ENCODE measurements at regions not wholly inside any gene's neighbourhood (a gene's known extent, or its start where the extent isn't known, plus 50 kb on each side); places are given as distances from the start of the nearest gene placed in this dataset.
"Not testable (repeated sequence)": the region's sequence is repeated elsewhere in the genome, so short reads cannot be mapped to it uniquely, and the experiment has no call there.

GRCh38 chr5:83856881-83857280 lies 136.2 kb upstream of the HAPLN1 start (continued):
- TF ChIP-seq ZNF518B (CRISPR knock-in tag; IDR thresholded peaks at IDR 0.05) (no peak), CEBPG (CRISPR knock-in tag; IDR thresholded peaks at IDR 0.05) (no peak), CEBPG (tag; conservative IDR thresholded peaks at IDR 0.05 in 1 of 2, IDR thresholded peaks at IDR 0.05 in 1 of 2) (no peak), UBTF (IDR thresholded peaks at IDR 0.05; ENCODE audit: borderline replicate concordance in 1 of 2, low read depth in 2 of 2, low read length in 2 of 2) (no peak), ZBTB2 (IDR thresholded peaks at IDR 0.05) (no peak), OTX1 (CRISPR knock-in tag; IDR thresholded peaks at IDR 0.05) (no peak), ZFP91 (CRISPR knock-in tag; IDR thresholded peaks at IDR 0.05) (no peak), TRIM25 (IDR thresholded peaks at IDR 0.05; ENCODE audit: borderline replicate concordance) (no peak), ZNF507 (tag; conservative IDR thresholded peaks at IDR 0.05) (no peak)

GRCh38 chr5:83850412-83850811 lies 129.8 kb upstream of the HAPLN1 start:
- BruUV-seq (replicated peaks); H3K4me1 ChIP-seq (replicated peaks in 1 of 2; ENCODE audit: control insufficient read depth in 2 of 2, insufficient read depth in 2 of 2, low read length in 2 of 2); H2AFZ ChIP-seq (ENCODE audit: low read depth, low read length); H4K20me1 ChIP-seq (replicated peaks; ENCODE audit: control insufficient read depth, insufficient read depth, low read length); H3K79me2 ChIP-seq (ENCODE audit: control insufficient read depth, insufficient read depth, low read length); H3K36me3 ChIP-seq (ENCODE audit: control insufficient read depth, insufficient read depth, low read length); DNase-seq (ENCODE audit: extremely low read depth in 1 of 4, low spot score in 3 of 4); H3K9me3 ChIP-seq (replicated peaks; ENCODE audit: control insufficient read depth, insufficient read depth, low read depth, low read length); POLR2A ChIA-PET; H3K9ac ChIP-seq (ENCODE audit: insufficient read depth in 1 of 2, low read depth in 2 of 2, low read length in 2 of 2); FAIRE-seq; CTCF ChIA-PET (ENCODE audit: low intra/inter-chr PET ratio); H3K4me3 ChIP-seq; H3K9me1 ChIP-seq (ENCODE audit: control insufficient read depth, insufficient read depth, low read length); H3K4me2 ChIP-seq (ENCODE audit: insufficient read depth, low read length); H3K27ac ChIP-seq (ENCODE audit: extremely low read depth, low read depth, low read length); intact Hi-C loops (cut with micrococcal nuclease); ATAC-seq; H3K27me3 ChIP-seq (ENCODE audit: control insufficient read depth in 2 of 2, insufficient read depth in 2 of 2, low read length in 2 of 2); in situ Hi-C loops (cut with MboI): not testable (repeated sequence)
- 0% methylated on average over 3 of the region's 3 CpGs for WGBS (ENCODE audit: insufficient coverage, low coverage, missing lambda C conversion rate)
